ENCODE measurements at regions not wholly inside any gene's neighbourhood (a gene's known extent, or its start where the extent isn't known, plus 50 kb on each side); places are given as distances from the start of the nearest gene placed in this dataset.

DNA sequence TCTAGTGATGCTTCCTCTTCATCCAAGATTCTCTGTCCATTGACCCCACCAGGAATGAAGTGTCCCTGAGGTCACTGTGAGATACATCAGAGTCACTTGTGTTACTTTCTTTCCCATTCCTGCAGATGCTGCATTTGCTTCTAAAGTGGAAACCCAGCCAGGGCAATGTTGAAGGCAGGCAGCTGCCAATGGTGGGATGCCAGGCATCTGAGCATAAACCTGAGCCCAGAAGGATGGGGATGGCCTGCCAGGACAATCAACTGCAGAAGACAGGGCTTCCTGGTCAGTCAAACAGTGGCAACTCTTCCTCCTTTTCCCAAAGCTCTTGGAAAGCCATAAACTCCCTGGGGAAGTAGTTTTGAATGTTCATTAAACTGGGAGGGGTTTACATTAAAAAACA lies 178.0 kb upstream of the TMEM132C start:
- no peak for TF ChIP-seq ETV6 (CRISPR knock-in tag; IDR thresholded peaks at IDR 0.05)
- TF ChIP-seq, protein P1, sequence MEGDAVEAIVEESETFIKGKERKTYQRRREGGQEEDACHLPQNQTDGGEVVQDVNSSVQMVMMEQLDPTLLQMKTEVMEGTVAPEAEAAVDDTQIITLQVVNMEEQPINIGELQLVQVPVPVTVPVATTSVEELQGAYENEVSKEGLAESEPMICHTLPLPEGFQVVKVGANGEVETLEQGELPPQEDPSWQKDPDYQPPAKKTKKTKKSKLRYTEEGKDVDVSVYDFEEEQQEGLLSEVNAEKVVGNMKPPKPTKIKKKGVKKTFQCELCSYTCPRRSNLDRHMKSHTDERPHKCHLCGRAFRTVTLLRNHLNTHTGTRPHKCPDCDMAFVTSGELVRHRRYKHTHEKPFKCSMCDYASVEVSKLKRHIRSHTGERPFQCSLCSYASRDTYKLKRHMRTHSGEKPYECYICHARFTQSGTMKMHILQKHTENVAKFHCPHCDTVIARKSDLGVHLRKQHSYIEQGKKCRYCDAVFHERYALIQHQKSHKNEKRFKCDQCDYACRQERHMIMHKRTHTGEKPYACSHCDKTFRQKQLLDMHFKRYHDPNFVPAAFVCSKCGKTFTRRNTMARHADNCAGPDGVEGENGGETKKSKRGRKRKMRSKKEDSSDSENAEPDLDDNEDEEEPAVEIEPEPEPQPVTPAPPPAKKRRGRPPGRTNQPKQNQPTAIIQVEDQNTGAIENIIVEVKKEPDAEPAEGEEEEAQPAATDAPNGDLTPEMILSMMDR (IDR thresholded peaks at IDR 0.05): no peak
- no peak for TF ChIP-seq TCF7 (CRISPR knock-in tag; IDR thresholded peaks at IDR 0.05; ENCODE audit: low read depth)
